Smooth muscle cell (in vitro differentiated cells): ENCODE measurements at regions not wholly inside any gene's neighbourhood (a gene's known extent, or its start where the extent isn't known, plus 50 kb on each side); places are given as distances from the start of the nearest gene placed in this dataset.
"Not testable (repeated sequence)": the region's sequence is repeated elsewhere in the genome, so short reads cannot be mapped to it uniquely, and the experiment has no call there.

Experiments
- DNase-seq: peaks from one replicate; lab custom pipeline; 2025; ENCODE audit not compliant: unreplicated experiment; lab: John Stamatoyannopoulos, UW
- H2AFZ ChIP-seq: fragments of 200-600 bp; sonication (generic); 2 replicates; pipeline ENCODE4 v1.6.0; 2016; ENCODE audit warnings: antibody characterized with exemption, low read depth, mild to moderate bottlenecking
- H3F3A ChIP-seq: fragments of 200-600 bp; sonication (generic); 2 replicates; pipeline ENCODE4 v1.6.0; 2017; ENCODE audit warnings: antibody characterized with exemption, low read depth
- H3K27ac ChIP-seq: fragments of 200-600 bp; sonication (generic); 2 replicates; pipeline ENCODE4 v1.5.1; 2016; ENCODE audit warnings: low read depth, mild to moderate bottlenecking
- H3K27me3 ChIP-seq: fragments of 200-600 bp; sonication (generic); 2 replicates; pipeline ENCODE4 v1.6.1; 2016; ENCODE audit warnings: low read depth, mild to moderate bottlenecking
- H3K36me3 ChIP-seq: fragments of 200-600 bp; sonication (generic); 2 replicates; pipeline ENCODE4 v1.5.1; 2016; ENCODE audit warnings: low read depth
- H3K4me1 ChIP-seq: fragments of 200-600 bp; sonication (generic); 2 replicates; pipeline ENCODE4 v1.5.1; 2016; ENCODE audit warnings: low read depth
- H3K4me2 ChIP-seq: fragments of 200-600 bp; sonication (generic); 2 replicates; pipeline ENCODE4 v1.6.0; 2016; ENCODE audit warnings: mild to moderate bottlenecking
- H3K4me3 ChIP-seq: fragments of 200-600 bp; sonication (generic); 2 replicates; pipeline ENCODE4 v1.5.1; 2016; ENCODE audit warnings: mild to moderate bottlenecking
- H3K79me2 ChIP-seq: fragments of 200-600 bp; sonication (generic); 2 replicates; pipeline ENCODE4 v1.6.0; 2016; ENCODE audit warnings: low read depth, mild to moderate bottlenecking
- H3K9ac ChIP-seq: fragments of 200-600 bp; sonication (generic); 2 replicates; pipeline ENCODE4 v1.6.0; 2016; ENCODE audit warnings: low read depth
- H3K9me3 ChIP-seq: fragments of 200-600 bp; sonication (generic); replicated peaks from 2 replicates; pipeline ENCODE4 v1.5.1; 2016; ENCODE audit warnings: low read depth
- H4K20me1 ChIP-seq: fragments of 200-600 bp; sonication (generic); 2 replicates; pipeline ENCODE4 v1.6.0; 2016; ENCODE audit warnings: low read depth
- WGBS: methylation state at CpG from one replicate; pipeline ENCODE4 v1.1.7; 2016; ENCODE audit warnings: low lambda C conversion rate; 5-methylcytosine and 5-hydroxymethylcytosine counted together
- TF ChIP-seq, protein P1 (sequence below): fragments of 200-600 bp; sonication (generic); IDR thresholded peaks from 2 replicates; pipeline ENCODE4 v1.5.1; 2017; ENCODE audit warnings: borderline replicate concordance, mild to moderate bottlenecking, antibody characterized with exemption; ENCODE audit not compliant: insufficient read depth, poor library complexity, severe bottlenecking

DNA sequence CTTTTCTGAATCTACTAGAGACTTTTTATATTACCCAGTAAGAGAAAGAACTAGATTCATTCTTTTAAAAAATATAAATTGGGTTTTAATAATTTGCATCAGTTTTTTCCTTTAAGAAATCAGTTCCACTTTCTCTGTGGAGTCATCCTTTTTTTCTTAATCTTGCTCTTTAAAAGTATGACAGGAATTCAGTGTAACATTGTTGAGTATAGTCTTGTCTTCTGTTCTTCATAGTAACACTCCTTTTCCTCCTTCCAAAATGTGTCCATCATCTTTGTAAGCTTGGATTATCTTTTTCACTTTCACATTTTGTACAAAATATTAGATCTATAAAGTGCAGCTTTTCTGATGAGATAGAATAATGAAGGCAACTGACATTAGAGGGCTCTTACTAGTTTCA, 135.4 kb downstream of the HAUS1 start:
- H3F3A ChIP-seq, result no peaks in the 10 kb centered on the region
- DNase-seq, result no peak

DNA sequence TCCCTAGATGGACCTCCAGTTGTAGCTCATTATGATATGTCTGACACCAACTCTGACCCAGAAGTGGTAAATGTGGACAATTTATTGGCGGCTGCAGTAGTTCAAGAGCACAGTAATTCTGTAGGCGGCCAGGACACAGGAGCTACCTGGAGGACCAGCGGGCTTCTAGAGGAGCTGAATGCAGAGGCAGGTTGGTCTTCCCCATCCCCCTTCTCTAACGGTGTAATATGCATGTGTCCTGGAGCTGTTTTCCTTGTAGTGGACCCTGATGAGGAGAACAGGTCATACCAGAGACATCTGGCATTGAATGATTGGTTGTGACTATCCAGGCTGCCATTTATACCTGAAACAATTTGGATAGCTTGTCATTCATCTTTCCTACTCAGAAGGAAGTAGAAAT, 135.8 kb downstream of the HAUS1 start:
- DNase-seq, result no peak
- TF ChIP-seq, protein P1, sequence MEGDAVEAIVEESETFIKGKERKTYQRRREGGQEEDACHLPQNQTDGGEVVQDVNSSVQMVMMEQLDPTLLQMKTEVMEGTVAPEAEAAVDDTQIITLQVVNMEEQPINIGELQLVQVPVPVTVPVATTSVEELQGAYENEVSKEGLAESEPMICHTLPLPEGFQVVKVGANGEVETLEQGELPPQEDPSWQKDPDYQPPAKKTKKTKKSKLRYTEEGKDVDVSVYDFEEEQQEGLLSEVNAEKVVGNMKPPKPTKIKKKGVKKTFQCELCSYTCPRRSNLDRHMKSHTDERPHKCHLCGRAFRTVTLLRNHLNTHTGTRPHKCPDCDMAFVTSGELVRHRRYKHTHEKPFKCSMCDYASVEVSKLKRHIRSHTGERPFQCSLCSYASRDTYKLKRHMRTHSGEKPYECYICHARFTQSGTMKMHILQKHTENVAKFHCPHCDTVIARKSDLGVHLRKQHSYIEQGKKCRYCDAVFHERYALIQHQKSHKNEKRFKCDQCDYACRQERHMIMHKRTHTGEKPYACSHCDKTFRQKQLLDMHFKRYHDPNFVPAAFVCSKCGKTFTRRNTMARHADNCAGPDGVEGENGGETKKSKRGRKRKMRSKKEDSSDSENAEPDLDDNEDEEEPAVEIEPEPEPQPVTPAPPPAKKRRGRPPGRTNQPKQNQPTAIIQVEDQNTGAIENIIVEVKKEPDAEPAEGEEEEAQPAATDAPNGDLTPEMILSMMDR, result no peak

More for the DNA sequence above, 135.4 kb downstream of the HAUS1 start:
- Histone ChIP-seq H3K9ac (no peak overlapping the region), H3K9me3 (no peaks in the 10 kb centered on the region), H3K27me3 (no peaks in the 10 kb centered on the region), H3K79me2 (peaks cover 9% of the 10 kb centered on the region), H3K4me1 (no peaks in the 10 kb centered on the region), H3K36me3 (no peaks in the 10 kb centered on the region), H3K27ac (no peak overlapping the region), H2AFZ (no peak overlapping the region), H4K20me1 (peaks cover 37% of the 10 kb centered on the region), H3K4me3 (no peak overlapping the region), H3K4me2 (no peak overlapping the region)
- TF ChIP-seq, protein P1, result no peak

DNA sequence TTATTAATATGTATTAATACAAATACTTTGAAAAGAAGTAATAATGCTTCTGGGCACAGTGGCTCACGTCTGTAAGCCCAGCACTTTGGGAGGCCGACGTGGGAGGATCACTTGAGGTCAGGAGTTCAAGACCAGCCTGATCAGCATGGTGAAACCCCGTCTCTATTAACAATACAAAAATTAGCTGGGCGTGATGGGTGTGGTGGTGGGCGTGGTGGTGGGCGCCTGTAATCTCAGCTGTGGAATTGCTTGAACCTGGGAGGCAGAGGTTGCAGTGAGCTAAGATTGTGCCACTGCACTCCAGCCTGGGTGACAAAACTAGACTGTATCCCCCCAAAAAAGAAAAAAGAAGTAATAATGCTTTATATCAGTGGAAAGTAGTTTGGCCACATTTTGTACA, 137.2 kb downstream of the HAUS1 start:
- H3K4me3 ChIP-seq, H2AFZ ChIP-seq, H3K27ac ChIP-seq, H3K4me1 ChIP-seq, H3K79me2 ChIP-seq, H3F3A ChIP-seq, H3K27me3 ChIP-seq, DNase-seq, H3K9me3 ChIP-seq, H3K9ac ChIP-seq, H3K36me3 ChIP-seq, H3K4me2 ChIP-seq: not testable (repeated sequence)
- WGBS, result 95% methylated on average over 7 of the region's 7 CpGs
- peaks cover 46% of the 10 kb centered on the region for H4K20me1 ChIP-seq

More for the DNA sequence above, 135.8 kb downstream of the HAUS1 start:
- Histone ChIP-seq H3K4me1 (no peaks in the 10 kb centered on the region), H2AFZ (no peak overlapping the region), H3K9me3 (no peaks in the 10 kb centered on the region), H3K27me3 (no peaks in the 10 kb centered on the region), H3K4me3 (no peak overlapping the region), H3K36me3 (no peaks in the 10 kb centered on the region), H4K20me1 (peaks cover 40% of the 10 kb centered on the region), H3F3A (no peaks in the 10 kb centered on the region), H3K27ac (no peak overlapping the region), H3K4me2 (no peak overlapping the region), H3K9ac (no peak overlapping the region), H3K79me2 (peaks cover 9% of the 10 kb centered on the region)
- 81% methylated on average over 4 of the region's 4 CpGs for WGBS

DNA sequence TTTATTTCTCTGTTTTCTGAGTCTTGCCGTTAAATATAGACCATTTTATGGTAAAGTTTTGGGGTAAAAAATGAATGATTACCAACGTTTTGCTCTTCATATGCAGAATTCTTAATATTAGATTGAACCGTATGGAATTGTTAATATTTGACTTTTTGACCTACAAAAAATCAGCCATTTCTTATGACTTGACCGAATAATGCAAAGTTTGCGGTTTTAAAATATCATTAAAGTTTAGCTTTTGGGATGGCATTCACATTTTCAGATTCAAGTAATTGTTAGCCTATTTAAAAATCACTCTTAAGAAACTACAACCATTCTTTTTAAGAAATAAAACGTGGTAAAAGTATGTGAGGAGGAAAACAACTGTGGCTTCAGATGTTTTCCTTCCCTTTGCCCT, 138.0 kb downstream of the HAUS1 start:
- no peak overlapping the region for H3K4me2 ChIP-seq
- peaks cover 14% of the 10 kb centered on the region for H3K79me2 ChIP-seq
- H3K4me3 ChIP-seq, result no peak overlapping the region
- no peak overlapping the region for H3K9ac ChIP-seq
- peaks cover 46% of the 10 kb centered on the region for H4K20me1 ChIP-seq
- no peaks in the 10 kb centered on the region for H3K27me3 ChIP-seq
- TF ChIP-seq, protein P1, result no peak
- H3K36me3 ChIP-seq, result no peaks in the 10 kb centered on the region
- H3K9me3 ChIP-seq, result no peaks in the 10 kb centered on the region
- H3K27ac ChIP-seq, result no peak overlapping the region
- no peaks in the 10 kb centered on the region for H3F3A ChIP-seq
- no peak for DNase-seq
- H2AFZ ChIP-seq, result no peak overlapping the region
- H3K4me1 ChIP-seq, result no peaks in the 10 kb centered on the region
- WGBS, result 97% methylated on average over 6 of the region's 6 CpGs
